ENCODE measurements at regions not wholly inside any gene's neighbourhood (a gene's known extent, or its start where the extent isn't known, plus 50 kb on each side); places are given as distances from the start of the nearest gene placed in this dataset.
"Not testable (repeated sequence)": the region's sequence is repeated elsewhere in the genome, so short reads cannot be mapped to it uniquely, and the experiment has no call there.

GRCh38 chr5:42896523-42896922 is 84.8 kb upstream of the SELENOP start:
- no peak for DNase-seq (ENCODE audit: low read depth in 2 of 2)

GRCh38 chr5:42894057-42894456 is 82.4 kb upstream of the SELENOP start:
- DNase-seq (ENCODE audit: low read depth in 2 of 2) = no peak

DNA sequence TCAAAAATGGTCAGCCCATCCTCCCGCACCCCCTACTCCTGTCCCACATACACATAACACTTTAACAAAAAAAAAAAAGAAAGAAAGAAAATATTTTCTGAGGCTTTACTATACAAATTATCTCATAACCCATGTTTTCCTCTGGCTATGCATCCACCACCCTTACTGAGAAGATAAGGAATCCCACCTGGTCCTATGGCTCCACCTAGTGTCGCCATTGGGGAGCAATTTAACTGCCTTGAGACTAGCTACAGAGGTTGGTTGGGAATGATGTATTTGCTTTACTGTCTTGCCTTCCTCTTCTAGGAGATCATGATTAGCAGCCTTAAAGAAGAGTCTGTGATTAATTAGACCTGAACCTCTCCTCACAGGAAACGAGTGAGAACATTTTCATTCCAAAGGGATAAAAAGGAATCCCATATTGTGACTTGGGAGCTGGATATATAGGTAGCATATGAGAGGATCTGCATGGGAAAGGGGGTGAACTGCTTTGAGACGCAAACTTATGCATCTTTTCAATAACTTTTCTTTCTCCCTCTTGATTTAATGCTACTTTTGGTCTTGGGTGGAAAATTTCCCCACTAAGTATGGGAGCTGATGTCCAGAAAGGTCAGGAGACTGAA is 77.7 kb upstream of the SELENOP start:
- DNase-seq (ENCODE audit: low read depth in 2 of 2) = peak; percentile 31 to 39

DNA sequence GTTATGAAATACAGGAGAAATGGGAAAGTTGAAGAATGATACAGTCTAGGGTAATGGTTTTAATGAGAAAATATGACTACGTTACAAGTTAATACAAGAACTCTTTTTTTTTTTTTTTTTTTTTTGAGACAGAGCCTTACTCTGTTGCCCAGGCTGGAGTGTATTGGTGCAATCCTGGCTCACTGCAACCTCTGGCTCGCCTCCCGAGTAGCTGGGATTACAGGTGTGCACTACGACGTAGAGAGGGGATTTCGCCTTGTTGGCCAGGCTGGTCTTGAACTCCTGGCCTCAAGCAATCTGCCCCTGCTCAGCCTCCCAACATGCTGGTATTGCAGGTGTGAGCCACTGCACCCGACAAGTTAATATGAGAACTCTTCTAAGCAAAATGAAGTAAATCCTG is 77.1 kb upstream of the SELENOP start:
- no peak for DNase-seq (ENCODE audit: low read depth in 2 of 2)

DNA sequence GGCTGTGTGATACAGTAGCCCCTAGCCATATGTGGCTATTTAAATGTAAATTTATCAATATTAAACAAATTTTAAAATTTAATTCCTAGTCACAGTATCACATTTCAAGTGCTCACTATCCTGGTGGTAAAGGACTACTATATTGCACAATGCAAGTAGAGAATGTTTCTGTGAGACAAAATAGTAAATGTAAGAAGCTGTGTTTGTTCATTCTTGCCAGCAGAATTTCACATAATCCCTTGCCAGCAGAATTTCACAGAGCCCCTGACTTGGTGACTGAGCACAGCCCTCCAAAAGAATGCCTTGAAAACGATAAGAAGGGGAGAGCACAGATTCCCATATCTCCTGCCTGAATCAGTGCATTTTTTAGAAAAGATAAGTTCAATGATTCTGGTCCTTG is 75.9 kb upstream of the SELENOP start:
- DNase-seq (ENCODE audit: low read depth in 2 of 2) = no peak

DNA sequence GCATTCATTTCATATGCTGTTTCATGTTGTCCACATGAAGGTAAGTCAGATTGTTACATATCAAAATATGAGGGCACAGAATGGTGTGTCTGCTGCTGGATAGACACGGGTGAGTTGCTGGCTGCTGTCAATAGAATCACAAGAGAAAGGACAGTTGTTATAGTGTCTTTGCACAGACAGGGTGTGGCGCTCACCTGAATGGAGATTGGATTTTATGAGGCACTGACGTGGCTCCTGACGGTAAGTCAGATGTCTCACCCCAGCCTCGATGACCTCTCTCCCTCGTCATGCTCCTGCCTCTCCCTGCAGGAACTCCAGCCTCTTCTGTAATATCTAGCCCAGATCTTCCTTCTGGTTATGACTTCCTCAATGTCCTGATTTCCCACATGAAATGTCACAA is 75.4 kb upstream of the SELENOP start:
- DNase-seq (ENCODE audit: low read depth in 2 of 2) = no peak

DNA sequence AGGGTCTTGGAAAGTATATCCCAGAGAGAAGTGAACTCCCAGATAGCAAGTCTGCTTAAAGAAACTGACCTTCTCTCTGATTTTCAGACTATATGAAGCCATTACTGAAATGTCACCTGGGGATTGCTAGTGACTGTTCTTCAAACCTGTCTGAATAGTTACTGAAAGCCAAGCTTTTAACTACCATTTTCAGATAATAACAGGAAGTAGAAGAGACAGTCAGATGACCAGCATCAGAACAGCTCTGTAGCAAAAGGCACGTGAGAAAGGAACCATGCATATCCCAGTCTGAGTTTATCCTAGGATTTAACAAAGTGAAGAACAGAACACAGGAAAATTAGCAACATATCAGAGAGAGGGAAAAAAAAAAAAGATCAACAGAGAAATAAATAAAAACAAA is 74.9 kb upstream of the SELENOP start:
- DNase-seq (ENCODE audit: low read depth in 2 of 2) = no peak

GRCh38 chr5:42884326-42884725 is 72.6 kb upstream of the SELENOP start:
- DNase-seq (ENCODE audit: low read depth in 2 of 2) = no peak

GRCh38 chr5:42881416-42882117 is 69.9 kb upstream of the SELENOP start:
- no peak for DNase-seq (ENCODE audit: low read depth in 2 of 2)

DNA sequence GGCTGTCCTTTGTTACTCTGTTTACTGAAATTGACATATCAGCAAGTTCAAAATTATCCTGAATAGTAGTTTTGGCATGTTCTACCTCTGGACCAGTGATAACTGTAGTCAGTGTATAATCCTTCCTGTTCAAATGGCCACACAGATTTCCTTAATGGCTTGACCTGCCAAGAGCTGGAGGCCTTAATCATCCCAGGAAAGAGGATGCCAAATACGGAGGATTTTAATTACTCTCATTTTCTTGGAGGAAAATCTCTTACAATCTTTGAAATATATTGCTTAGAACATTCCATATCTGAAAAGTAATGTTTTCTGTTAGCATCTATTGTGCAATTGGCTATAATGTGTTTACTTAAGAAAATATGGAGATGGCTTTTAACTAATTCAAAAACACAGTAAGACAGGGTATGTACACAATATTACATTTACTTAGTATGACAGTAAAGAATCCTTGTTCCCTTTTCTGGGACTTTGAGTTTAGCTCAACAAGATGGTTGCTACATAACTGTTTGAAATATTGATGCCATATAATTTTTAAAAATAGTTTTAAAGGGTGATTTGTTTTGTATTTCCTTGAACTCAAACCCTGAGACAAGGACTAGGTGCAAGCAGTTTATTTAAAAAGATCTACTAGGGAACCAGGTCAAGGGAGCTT is 68.9 kb upstream of the SELENOP start:
- DNase-seq (ENCODE audit: low read depth in 2 of 2) = no peak

GRCh38 chr5:42879291-42879690 is 67.6 kb upstream of the SELENOP start:
- DNase-seq (ENCODE audit: low read depth in 2 of 2) = no peak

DNA sequence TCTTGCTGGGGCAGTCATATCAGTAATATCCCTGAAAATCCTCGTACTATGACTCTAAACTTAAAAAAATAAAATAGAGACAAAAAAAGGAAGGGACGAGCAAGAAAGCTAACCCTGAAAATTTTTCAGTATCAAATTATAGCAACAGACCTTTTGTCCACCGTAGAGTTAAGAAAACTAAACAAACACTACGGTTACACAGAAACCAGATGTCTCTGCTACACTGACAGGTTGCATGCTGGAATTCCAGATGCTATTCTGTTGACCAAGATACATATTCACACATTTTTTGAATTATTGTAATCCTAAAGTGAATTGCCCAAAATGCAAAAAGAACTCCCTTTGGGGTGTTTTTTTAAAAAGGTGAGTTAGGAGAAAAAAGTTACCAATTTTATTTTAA is 66.9 kb upstream of the SELENOP start:
- no peak for DNase-seq (ENCODE audit: low read depth in 2 of 2)

GRCh38 chr5:42878041-42878440 is 66.3 kb upstream of the SELENOP start:
- DNase-seq (ENCODE audit: low read depth in 2 of 2) = no peak

- no peak for DNase-seq (ENCODE audit: low read depth in 2 of 2)
These were observed 65.7 kb upstream of the SELENOP start for GRCh38 chr5:42877431-42877830.

DNA sequence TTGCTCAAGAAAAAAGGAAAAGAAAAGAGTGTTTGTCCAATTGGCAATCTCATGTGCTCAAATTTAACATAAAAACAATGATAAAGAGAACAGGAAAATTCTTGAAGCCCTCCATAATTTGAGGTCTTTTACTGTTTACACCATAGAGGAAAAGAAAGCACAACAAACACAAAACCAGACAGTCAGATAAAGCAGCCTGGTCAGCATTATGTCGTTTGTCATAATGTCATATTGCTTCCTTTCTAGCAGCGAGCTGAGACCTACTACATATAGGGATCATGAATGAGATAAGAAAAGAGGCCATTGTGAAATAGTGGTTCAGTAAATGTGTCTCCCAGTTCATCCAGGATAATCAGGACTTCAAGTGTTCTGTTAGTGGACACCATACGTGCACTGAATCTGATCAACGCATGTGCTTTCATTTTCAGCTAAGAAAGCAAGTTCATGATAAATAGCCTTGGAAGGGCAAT is 64.7 kb upstream of the SELENOP start:
- DNase-seq (ENCODE audit: low read depth in 2 of 2) = no peak

DNA sequence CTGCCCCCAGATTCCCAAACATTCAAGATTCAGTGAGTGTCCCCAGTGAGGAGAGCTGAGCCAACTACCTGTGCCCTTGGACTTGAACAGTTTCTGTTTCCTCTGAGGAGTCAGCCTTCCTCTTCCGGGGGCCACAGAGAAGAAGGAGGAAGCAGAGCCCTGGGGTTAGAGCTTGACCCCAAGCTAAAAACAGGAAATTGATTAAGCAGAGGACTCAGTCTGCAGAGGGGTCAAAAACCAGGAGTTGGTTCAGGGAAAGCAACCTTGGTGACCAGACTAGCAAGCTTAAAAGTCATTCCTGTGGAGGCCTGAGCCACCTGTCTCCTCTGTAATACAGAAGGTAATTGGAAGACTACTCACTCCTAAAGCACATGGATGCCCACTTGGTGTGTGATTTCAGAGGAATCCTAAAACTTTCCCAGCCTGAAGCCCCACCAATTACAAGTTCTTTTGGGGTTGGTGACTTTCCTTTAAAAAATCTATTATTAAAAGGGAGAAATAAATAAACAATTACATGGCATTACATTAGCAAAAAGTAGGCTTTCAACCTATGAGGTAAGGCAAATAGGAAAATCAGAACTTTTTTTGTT is 64.2 kb upstream of the SELENOP start:
- no peak for DNase-seq (ENCODE audit: low read depth in 2 of 2)

DNA sequence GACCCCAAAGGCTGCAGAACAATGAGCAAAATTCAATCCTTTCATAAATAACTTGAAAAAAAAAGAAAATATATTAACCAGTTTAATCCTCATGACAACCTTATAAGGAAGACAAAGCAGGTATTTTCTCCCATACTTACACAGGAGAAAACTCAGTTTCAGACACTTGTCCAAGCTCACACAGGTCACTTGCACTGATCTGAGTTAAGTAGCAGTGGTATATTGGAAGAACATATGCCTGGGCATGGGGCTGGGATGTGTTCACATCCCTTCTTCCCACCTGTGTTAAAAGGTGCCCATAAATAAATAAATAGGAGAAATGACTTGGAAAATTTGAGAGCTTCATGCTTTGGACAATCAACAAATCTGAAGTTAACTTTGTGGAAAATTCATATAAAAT is 63.5 kb upstream of the SELENOP start:
- no peak for DNase-seq (ENCODE audit: low read depth in 2 of 2)

GRCh38 chr5:42874621-42875198 is 63.0 kb upstream of the SELENOP start:
- no peak for DNase-seq (ENCODE audit: low read depth in 2 of 2)

- no peak for DNase-seq (ENCODE audit: low read depth in 2 of 2)
These were observed 61.2 kb upstream of the SELENOP start for GRCh38 chr5:42872865-42873264.

GRCh38 chr5:42870882-42871418 is 59.3 kb upstream of the SELENOP start:
- DNase-seq (ENCODE audit: low read depth in 2 of 2) = no peak

DNA sequence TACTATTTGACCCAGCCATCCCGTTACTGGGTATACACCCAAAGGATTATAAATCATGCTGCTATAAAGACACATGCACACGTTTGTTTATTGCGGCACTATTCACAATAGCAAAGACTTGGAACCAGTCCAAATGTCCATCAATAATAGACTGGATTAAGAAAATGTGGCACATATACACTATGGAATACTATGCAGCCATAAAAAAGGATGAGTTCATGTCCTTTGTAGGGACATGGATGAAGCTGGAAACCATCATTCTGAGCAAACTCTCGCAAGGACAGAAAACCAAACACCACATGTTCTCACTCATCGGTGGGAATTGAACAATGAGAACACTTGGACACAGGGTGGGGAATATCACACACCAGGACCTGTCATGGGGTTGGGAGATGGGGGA is 56.7 kb upstream of the SELENOP start:
- not testable (repeated sequence) for DNase-seq (ENCODE audit: low read depth in 2 of 2)

- DNase-seq (ENCODE audit: low read depth in 2 of 2) = not testable (repeated sequence)
These were observed 53.1 kb upstream of the SELENOP start for GRCh38 chr5:42864749-42865148.

All from stimulated activated CD4-positive, alpha-beta T cell treated with anti-CD3 and anti-CD28 coated beads, Interleukin-1b, Interleukin-23, amount 100 ng/mL, for 4 hours (primary cell).